ENCODE measurements at regions not wholly inside any gene's neighbourhood (a gene's known extent, or its start where the extent isn't known, plus 50 kb on each side); places are given as distances from the start of the nearest gene placed in this dataset.

GRCh38 chr4:53810643-53811042, 219.4 kb upstream of the LNX1 start:
- TF ChIP-seq TAF1 (IDR thresholded peaks at IDR 0.05; ENCODE audit: low read depth, low read length): no peak
- no peak for TF ChIP-seq SPI1 (IDR thresholded peaks at IDR 0.05; ENCODE audit: low read depth, low read length)
- no peak for TF ChIP-seq POLR2A (IDR thresholded peaks at IDR 0.05; ENCODE audit: low read depth, low read length)
- no peak for TF ChIP-seq POLR2AphosphoS5 (IDR thresholded peaks at IDR 0.05; ENCODE audit: low read depth, low read length)
